ENCODE measurements at regions not wholly inside any gene's neighbourhood (a gene's known extent, or its start where the extent isn't known, plus 50 kb on each side); places are given as distances from the start of the nearest gene placed in this dataset.

DNA sequence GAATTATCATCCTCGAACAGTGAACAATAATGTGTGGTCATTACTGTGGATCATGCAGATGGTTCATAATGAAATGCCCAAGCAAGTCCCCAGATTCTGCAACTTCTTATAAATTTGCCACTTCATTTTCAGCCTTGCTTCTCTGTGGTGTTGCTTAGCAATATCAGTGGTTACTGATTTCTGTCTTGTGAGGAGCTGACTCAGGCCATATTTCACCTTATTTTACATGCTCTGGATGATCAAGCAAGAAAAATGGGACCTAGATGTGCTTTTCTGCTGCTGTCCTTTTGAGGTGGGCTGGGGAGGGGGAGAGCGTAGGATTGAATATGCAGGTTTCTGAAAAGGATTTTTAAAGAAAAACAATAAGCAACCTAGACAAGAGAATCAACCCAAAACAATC is 188.3 kb downstream of the SLC24A2 start:
- DNase-seq (ENCODE audit: low read depth in 4 of 4, low spot score in 2 of 4) = no peak

DNA sequence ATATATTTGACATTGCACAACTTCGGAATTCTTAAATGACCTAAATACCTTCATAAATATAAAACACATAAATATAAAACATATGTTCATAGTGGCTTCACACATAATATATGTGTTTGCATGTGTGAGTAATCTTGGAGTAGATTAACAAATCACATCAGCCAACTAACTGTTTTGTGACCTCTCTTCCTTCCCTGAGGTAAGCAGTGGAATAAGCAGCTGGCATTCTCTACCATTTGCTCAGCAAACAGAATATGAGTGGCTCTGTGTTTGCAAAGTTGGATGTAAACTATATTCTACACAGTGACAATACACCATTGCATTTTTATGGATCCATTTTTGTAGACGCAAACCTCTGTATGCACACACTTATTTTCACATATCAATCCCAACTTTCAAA is 189.9 kb downstream of the ACER2 start:
- DNase-seq (ENCODE audit: low read depth in 4 of 4, low spot score in 2 of 4) = no peak

DNA sequence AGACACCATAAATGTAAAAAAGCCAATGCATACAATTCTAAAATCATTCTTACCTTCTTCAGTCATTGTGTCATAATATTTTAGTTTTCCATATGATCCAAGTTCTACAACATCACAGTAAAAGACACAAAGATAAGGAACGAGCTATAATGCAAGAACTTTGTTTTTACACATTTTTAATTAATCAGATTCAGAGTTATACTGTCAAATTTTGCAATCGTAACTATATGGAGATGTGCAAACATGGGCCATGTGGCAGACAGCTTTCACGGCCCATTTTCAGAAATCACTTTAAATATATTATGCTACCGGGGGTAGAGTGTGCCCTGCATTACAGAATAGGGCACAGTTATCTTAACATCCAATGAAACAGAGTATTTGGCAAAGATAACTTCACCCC is 188.4 kb downstream of the ACER2 start:
- DNase-seq (ENCODE audit: low read depth in 4 of 4, low spot score in 2 of 4) = no peak

DNA sequence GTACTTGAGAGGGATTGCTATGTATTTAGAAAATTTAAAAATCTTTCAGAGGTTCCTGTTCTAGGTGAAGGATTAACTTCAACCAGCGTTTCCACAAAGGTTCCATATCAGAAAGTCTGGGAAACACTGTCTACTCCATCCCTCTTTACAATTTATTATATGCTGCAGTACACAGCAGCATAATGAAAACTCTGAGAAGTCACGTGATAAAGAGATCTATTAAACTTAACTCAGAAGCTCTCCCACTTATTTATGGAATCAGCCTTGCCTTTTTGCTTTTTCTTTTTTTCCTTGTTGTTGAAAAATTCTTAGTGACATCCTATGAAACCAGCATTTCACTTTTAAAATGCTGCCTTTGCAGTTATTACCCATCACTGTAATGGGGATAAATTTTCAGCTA is 186.2 kb downstream of the ACER2 start:
- DNase-seq (ENCODE audit: low read depth in 4 of 4, low spot score in 2 of 4) = no peak

DNA sequence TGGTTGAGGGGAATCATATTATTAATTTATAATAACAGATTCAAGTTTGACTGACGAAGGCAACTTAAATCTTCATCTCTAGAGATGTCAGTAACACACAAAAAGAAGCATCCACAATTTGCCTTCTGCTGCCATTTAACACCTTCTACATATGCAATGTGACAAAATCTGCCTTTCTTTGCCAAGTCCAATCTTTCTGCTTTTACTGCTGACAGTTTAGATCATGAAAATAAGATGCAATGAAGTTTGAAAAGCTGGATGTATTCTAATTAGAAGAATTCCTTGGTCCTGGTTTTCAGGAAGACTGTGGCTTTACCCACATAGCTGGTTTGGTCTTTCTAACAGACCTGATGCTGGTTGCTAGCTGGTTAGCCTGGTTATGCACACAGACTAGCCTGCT is 178.9 kb downstream of the ACER2 start:
- no peak for DNase-seq (ENCODE audit: low read depth in 4 of 4, low spot score in 2 of 4)

DNA sequence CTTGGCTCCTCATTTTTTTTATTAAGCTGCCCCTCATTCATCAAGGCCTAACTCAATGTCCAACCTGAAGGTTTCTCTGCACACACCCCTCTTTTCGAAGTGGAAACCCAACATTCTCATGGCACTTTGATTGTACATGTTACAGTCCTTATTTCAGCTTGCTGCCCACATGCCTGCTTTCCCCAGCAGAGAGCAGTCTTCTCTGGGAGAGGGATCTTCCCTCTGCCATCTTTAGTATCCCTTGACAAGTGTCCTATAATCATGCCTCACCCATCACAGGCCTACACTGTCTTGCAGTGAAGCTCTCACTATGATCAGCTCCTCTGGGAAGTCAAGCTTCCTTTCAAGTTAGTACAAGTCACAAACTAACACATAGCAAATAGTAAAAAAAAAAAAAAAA is 175.1 kb downstream of the ACER2 start:
- no peak for DNase-seq (ENCODE audit: low read depth in 4 of 4, low spot score in 2 of 4)

DNA sequence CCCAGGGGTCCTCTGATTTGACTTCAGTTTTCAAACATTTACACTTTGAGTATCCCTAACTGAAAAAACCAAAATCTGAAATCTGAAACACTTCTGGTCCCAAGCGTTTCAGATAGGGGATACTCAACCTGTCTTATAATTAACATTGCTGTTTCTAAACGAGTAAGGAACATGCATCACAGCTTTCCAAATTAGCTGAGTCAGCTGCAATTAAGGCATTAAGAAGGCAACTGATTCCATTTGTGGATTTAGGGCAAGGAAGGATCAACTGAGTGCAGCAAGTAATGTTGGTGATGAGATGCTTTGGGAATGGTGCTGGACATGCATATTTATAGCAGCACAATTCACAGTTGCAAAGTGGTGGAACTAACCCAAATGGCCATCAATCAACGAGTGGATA is 168.6 kb downstream of the ACER2 start:
- no peak for DNase-seq (ENCODE audit: low read depth in 4 of 4, low spot score in 2 of 4)

DNA sequence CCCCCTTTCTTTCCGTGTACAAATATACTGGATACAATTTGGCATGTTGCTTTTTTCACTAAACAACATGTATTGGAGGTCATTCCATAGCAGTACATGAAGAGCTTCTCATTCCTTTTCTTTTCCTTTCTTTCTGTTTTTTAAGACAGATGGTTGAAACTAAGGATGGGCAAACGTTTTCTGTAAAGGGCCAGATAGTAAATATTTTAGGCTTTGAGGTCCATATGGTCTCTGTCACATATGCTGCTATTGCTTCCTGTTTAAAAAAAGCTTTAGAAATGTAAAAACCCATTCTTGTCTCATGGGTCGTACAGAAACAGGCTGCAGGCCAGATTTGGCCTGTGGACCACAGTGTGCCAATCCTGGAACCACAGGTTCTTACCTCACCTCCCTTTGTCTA is 160.1 kb downstream of the ACER2 start:
- DNase-seq (ENCODE audit: low read depth in 4 of 4, low spot score in 2 of 4) = no peak

DNA sequence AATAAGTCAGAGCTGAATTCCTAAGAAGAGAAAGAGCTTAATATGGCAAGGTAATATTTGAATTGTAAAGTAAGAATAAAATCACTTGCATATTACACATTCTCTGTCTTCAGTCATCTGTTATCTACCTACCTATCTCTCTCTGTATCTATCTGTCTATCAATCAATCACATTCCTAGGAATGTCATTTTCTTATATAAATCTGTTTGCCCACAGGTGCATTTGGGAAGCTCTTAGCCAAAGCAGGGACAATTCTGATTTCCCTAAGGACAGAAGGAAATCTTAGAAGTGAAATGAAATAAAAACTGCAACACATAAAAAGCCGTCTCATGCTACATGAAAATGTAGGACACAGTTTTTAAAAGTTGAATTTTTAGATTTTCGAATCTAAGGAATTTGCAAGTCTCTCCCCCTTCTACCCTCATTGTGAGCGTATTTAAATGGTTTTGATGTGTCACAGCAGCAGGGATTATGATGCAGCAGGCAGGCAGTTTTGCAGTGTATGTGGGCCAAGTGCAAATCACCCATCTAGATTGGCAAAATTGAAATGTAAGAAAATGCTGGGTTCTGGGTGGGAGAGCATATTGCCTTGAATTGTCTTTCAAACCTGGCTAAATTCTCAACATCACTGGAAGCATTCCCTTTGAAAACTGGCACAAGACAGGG is 155.7 kb downstream of the ACER2 start:
- no peak for DNase-seq (ENCODE audit: low read depth in 4 of 4, low spot score in 2 of 4)

DNA sequence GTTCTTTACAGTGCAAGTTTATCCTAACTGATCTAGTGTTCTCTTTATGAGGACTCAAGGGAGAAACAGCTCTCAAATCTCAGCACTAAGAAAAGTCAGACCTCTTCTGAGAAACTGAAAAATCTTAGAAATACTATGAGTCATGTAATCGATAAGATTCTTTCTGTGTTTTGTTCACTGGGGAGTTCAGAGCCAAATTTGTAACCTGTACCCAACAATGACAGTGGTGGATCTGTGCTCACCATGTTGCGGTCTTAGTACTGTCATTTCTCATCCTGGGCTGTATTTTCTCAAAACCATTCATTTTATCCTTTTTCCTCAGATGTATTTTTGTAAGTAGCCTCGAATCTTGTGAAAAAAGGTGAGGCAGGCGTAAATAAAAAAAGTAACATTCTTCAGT is 146.4 kb downstream of the ACER2 start:
- no peak for DNase-seq (ENCODE audit: low read depth in 4 of 4, low spot score in 2 of 4)

DNA sequence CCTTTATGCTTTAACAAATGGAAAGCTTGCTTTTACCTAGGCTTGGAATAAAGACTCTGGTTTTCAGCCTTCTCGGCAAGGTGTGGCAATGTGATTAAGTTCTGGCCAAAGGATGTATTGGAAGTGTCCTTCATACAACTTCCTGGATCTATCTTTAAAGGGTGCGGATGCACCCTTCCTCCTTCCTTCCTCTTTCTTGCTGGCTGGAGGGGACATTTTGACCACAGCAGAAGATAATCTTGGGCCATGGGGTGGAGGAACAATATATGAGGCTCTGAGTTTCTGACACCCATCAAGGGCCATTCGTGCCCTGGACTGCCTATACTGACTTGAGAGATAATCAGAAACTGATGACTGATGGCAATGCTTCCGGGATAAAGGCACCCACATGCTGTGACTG is 145.7 kb downstream of the ACER2 start:
- DNase-seq (ENCODE audit: low read depth in 4 of 4, low spot score in 2 of 4) = no peak

DNA sequence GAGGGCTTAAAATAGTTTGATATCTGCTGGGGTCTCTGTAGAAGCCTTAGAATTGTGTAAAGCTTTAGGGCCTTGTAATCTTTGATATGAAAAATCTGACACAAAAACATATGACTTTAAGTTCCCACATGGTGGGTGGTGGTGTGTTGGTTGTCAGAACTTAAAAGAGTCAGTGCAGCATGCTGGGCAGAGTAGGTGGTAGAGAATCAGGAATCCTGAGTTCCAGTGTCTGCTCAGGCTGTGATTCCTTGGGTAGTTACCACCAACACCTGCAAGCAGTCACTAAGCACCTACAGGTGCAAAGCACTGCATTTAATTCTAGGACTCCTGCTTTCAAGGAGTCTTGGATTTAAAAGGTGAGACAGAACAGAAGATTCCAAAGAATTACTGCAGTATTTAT is 144.6 kb downstream of the ACER2 start:
- no peak for DNase-seq (ENCODE audit: low read depth in 4 of 4, low spot score in 2 of 4)

DNA sequence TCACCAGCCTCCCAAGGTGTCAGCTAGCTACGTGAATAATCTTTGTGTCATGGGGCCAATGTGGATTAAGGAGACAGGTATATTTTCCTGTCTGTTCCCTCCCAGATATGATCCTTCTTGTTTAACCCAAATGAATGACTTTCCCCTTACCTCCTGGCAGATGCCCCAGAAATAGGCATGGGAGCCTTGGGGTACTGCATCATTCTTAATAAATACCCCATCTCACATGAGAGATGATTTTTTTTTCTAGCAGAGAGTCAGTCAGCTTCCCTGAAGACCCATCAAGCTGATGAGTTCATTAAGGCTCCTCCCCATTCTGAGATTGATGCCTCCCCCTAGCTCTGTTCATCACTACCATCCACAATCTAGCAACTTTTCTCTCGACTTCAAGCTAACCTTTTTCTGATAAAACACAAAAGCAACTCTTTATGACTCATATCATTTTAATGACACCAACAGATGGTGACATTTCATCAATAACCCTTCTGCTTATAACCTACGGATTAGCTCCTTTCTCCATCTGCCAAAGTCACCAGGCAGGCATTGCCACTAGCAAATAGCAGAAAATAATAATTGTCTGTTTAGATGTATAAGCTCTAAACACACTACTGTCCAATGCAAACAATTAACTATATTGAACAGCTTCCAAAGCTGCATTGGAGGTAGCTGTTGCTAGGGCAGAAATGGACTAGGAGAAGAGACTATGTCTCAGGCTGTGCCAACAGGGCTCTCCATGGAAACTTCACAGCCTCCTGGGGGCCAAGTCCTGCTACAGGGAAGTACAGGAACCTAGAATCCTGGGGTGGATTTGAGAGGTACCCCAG is 143.7 kb downstream of the ACER2 start:
- no peak for DNase-seq (ENCODE audit: low read depth in 4 of 4, low spot score in 2 of 4)

DNA sequence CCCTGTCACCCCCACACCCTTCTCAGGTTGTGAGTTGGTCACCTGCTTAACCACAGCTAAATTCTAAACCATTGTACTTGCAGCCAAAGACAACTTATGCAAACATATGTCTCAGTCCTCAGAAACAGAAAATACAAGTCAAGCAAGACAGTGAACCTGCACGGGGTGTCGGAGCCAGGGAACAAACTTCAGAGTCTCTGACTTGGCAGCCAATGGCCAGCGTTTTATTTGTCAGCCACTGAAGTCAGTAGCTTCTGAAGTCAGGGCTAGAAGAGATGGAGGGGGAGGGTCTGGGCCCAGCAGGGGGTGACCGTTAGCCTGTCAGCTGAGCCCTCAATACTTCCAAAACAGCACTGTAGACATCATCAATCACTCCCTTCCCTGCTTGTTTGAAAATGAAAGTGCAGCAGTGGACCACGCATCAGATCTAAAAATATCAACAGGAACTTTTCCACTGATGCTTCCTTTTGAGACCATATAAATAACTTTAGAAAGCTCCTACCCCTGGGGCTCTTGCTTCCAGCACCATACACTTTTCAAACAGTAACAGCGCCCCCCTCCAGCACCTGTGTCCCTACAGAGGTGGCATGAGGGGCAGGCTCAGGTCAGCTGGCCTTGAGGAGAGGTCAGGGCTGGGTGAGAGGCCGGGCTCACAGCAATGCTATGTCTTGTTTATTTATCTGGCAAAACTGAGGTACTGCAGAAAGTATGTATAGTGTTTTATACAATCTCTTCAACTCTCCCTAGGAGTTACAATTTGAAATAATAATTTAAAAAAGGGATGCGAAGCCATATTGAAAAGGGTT is 142.5 kb downstream of the ACER2 start:
- DNase-seq (ENCODE audit: low read depth in 4 of 4, low spot score in 2 of 4) = peak in 1 of 4 donors; percentile 4

DNA sequence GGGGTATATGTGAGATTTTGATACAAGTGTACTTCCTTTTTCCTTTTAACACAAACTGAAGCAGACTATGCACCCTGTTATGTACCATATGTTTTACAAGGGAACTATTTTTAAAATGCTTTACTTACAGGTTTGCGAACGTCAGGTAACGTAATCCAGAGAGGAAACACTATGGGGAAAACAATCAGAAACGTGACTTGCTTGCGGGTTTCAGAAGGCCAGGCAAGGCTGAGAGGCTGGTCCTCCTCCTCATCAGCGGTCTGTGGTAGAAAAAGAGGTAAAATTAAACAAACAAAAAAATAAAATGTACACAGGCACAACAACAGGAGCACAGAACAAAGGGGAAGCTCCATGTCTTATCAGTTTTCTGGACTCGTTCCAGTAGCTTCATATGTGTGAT is 141.2 kb downstream of the ACER2 start:
- no peak for DNase-seq (ENCODE audit: low read depth in 4 of 4, low spot score in 2 of 4)

DNA sequence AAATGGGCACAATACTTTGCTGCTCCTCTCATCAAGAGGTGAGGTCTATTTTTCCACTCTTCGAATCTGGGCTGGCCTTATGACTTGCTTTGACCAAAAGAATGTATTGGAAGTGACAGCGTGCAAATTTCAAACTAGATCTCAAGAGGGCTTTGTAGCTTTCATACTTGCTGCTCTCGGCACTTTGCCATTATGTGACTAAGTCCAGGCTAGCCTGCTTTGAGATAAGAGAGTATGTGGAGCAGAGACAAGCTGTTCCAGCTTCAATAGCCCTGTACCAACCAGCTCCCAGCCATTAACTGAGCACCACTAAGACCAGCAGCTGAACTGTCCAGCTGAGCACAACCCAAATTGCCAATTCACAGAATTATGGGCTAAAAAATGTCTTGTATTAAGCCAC is 124.6 kb downstream of the ACER2 start:
- DNase-seq (ENCODE audit: low read depth in 4 of 4, low spot score in 2 of 4) = no peak

DNA sequence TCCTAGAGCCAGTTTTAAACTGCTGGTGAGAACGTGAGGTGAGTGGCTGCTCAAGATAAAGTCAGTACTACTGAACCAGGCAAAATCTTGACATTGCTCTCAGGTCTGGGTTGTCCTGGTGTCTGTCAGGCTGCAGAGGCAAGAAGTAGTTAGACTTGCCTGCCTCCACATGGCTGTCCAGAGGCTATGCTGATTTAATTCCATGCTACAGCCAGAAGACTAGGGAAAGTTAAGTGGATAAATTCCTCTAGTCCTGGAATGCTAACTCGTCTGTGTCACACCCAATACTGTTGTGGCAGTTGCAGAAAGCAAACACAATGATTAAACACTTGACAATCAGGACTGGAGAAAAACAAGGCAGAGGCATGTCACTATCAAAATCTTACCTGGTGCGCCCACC is 118.9 kb downstream of the ACER2 start:
- no peak for DNase-seq (ENCODE audit: low read depth in 4 of 4, low spot score in 2 of 4)

DNA sequence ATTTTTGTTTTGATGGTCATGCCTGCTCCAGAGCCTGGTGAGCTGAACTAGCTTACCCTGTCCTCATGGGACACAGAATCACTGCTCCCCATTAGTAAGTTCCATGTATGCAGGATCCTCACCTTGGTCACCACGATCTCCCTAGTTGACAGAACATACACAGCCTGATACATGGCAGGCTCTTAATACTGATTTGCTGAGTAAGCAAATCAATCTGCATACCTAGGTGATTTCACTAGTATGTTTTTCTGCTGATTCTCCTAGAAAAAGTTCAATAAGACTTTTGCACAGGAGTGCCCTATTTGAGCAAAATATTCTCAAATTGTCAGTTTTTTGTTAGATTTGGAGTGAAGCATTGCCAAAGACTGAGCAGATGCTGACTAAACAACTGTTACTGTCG is 113.7 kb downstream of the ACER2 start:
- DNase-seq (ENCODE audit: low read depth in 4 of 4, low spot score in 2 of 4) = no peak

DNA sequence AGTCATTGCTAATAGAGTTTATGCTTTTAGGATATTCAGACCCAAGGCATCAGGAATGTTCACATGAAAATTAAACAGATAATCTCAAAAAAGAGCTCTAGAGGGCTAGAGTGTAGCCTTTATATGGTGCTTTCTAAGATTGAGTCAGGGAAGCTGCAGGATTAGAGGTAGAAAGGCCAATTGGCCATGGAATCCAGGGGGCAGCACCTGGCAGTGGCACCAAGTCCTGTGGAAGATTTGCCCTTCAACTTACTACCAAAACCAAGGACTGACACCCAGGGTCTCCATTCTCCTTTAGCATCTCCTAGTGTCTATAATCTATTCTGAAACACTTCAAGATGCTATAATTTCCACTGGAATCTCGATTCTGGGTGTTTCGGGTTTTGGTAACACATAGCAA is 112.4 kb downstream of the ACER2 start:
- no peak for DNase-seq (ENCODE audit: low read depth in 4 of 4, low spot score in 2 of 4)

DNA sequence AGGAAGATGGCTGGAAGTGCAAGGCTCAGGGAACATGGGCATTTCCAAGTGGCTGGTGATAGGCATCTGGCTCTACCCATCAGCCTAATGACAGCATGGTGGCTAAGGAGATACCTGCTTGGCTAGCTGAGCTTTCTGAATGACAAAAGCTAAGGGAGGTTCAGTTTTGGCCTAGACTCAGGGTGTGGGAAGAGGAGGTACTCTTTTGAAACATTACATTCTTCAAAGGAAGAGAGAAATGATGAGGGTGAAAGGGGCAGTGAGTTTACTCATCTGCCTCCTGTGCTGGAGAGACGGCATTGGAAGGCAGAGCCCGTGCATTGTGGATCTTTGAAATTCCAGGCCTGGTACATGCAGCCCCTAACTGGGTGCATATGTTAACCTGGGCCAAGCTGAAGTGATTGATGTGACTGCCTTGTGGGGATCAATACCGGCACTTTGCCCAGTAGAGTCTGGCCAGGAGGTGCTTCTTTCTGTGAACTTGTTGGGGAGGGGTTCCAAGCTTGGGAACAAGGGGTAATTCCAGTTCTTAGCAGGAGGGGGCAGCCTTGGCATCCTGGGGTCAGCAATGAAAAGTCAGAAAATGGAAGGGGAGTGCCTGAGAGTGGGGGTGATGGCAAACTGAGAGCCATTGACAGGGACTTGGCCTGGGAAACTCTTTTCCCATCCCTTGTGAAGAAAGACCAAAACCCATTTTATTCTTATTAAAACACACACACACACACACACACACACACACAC is 108.6 kb downstream of the ACER2 start:
- DNase-seq (ENCODE audit: low read depth in 4 of 4, low spot score in 2 of 4) = no peak

DNA sequence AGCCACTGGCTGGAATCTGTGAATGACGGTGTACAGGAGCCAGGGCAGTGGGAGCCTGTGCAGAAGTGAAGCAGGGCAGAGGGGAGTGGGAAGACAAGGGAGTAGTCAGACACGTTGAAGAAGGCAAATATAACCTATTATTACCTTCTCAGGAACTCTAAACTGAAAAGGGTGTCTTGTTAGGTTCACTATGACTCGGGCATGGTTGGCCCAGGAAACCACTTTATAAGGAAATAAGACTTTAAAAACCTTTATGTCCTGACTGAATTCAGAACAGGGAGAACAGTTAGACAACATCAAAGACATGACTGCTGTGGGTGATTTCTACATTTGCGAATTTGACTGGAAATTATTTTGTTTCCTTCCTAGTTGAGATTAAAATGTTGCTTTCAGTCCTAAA is 107.5 kb downstream of the ACER2 start:
- no peak for DNase-seq (ENCODE audit: low read depth in 4 of 4, low spot score in 2 of 4)
